ENCODE measurements at regions not wholly inside any gene's neighbourhood (a gene's known extent, or its start where the extent isn't known, plus 50 kb on each side); places are given as distances from the start of the nearest gene placed in this dataset.
"Not testable (repeated sequence)": the region's sequence is repeated elsewhere in the genome, so short reads cannot be mapped to it uniquely, and the experiment has no call there.

- H3K4me1 ChIP-seq (ENCODE audit: control insufficient read depth, insufficient read depth, low read length); H3K4me1 Mint-ChIP-seq; H3K27ac Mint-ChIP-seq; H3K27ac ChIP-seq (ENCODE audit: low read depth, low read length); H3K4me3 Mint-ChIP-seq; H3K4me3 ChIP-seq (ENCODE audit: low read length); H3K9ac ChIP-seq (ENCODE audit: extremely low read depth, low read length, poor library complexity, severe bottlenecking); H3K36me3 Mint-ChIP-seq (ENCODE audit: low read depth); H3K9me3 ChIP-seq (ENCODE audit: control insufficient read depth, low read length); H3K27me3 ChIP-seq (ENCODE audit: control insufficient read depth, insufficient read depth, low read length, poor library complexity, severe bottlenecking); H3K9me3 Mint-ChIP-seq; H3K36me3 ChIP-seq (ENCODE audit: control insufficient read depth, insufficient read depth, low read length); H3K27me3 Mint-ChIP-seq (ENCODE audit: insufficient read depth): not testable (repeated sequence)
- DNase-seq, result peak; percentile 58
- peak; percentile 67 for TF ChIP-seq CTCF (conservative IDR thresholded peaks at IDR 0.05)
- WGBS, 2 experiments (ENCODE audit: insufficient coverage in 1 of 2, insufficient read length in 1 of 2), result no CpG with 5 or more reads among the region's 1 CpG
These were observed 141.5 kb downstream of the SYT15 start for GRCh38 chr10:46720386-46720785.

- not testable (repeated sequence) for H3K4me1 Mint-ChIP-seq; H3K9ac ChIP-seq (ENCODE audit: extremely low read depth, low read length, poor library complexity, severe bottlenecking); H3K27ac ChIP-seq (ENCODE audit: low read depth, low read length); H3K27me3 Mint-ChIP-seq (ENCODE audit: insufficient read depth); H3K36me3 ChIP-seq (ENCODE audit: control insufficient read depth, insufficient read depth, low read length); H3K9me3 Mint-ChIP-seq; H3K4me3 ChIP-seq (ENCODE audit: low read length); H3K36me3 Mint-ChIP-seq (ENCODE audit: low read depth); H3K4me1 ChIP-seq (ENCODE audit: control insufficient read depth, insufficient read depth, low read length); H3K4me3 Mint-ChIP-seq; H3K9me3 ChIP-seq (ENCODE audit: control insufficient read depth, low read length); H3K27me3 ChIP-seq (ENCODE audit: control insufficient read depth, insufficient read depth, low read length, poor library complexity, severe bottlenecking); DNase-seq; H3K27ac Mint-ChIP-seq
- 94% methylated on average over 3 of the region's 4 CpGs; no CpG with 5 or more reads in 1 of the 2 experiments for WGBS, 2 experiments (ENCODE audit: insufficient coverage in 1 of 2, insufficient read length in 1 of 2)
These were observed 142.0 kb downstream of the SYT15 start for GRCh38 chr10:46720811-46721518.

GRCh38 chr10:46724258-46724657 is 145.3 kb downstream of the SYT15 start:
- H3K4me1 ChIP-seq (ENCODE audit: control insufficient read depth, insufficient read depth, low read length); H3K4me3 Mint-ChIP-seq; H3K27me3 ChIP-seq (ENCODE audit: control insufficient read depth, insufficient read depth, low read length, poor library complexity, severe bottlenecking); H3K27me3 Mint-ChIP-seq (ENCODE audit: insufficient read depth); H3K27ac ChIP-seq (ENCODE audit: low read depth, low read length); H3K9me3 ChIP-seq (ENCODE audit: control insufficient read depth, low read length); H3K36me3 ChIP-seq (ENCODE audit: control insufficient read depth, insufficient read depth, low read length); H3K4me1 Mint-ChIP-seq; H3K4me3 ChIP-seq (ENCODE audit: low read length); H3K27ac Mint-ChIP-seq; H3K36me3 Mint-ChIP-seq (ENCODE audit: low read depth); H3K9ac ChIP-seq (ENCODE audit: extremely low read depth, low read length, poor library complexity, severe bottlenecking); H3K9me3 Mint-ChIP-seq: not testable (repeated sequence)
- WGBS, 2 experiments (ENCODE audit: insufficient coverage in 1 of 2, insufficient read length in 1 of 2), result 88 to 93% methylated on average over 1 to 2 of the region's 3 CpGs
- peak; percentile 20 for DNase-seq

GRCh38 chr10:46728359-46728758 is 149.4 kb downstream of the SYT15 start:
- H3K27me3 Mint-ChIP-seq (ENCODE audit: insufficient read depth); H3K9me3 ChIP-seq (ENCODE audit: control insufficient read depth, low read length); H3K36me3 Mint-ChIP-seq (ENCODE audit: low read depth); H3K27me3 ChIP-seq (ENCODE audit: control insufficient read depth, insufficient read depth, low read length, poor library complexity, severe bottlenecking); H3K4me3 ChIP-seq (ENCODE audit: low read length); DNase-seq; H3K4me1 ChIP-seq (ENCODE audit: control insufficient read depth, insufficient read depth, low read length); H3K36me3 ChIP-seq (ENCODE audit: control insufficient read depth, insufficient read depth, low read length); H3K27ac Mint-ChIP-seq; H3K4me1 Mint-ChIP-seq; H3K9me3 Mint-ChIP-seq; H3K9ac ChIP-seq (ENCODE audit: extremely low read depth, low read length, poor library complexity, severe bottlenecking); H3K27ac ChIP-seq (ENCODE audit: low read depth, low read length); H3K4me3 Mint-ChIP-seq: not testable (repeated sequence)

GRCh38 chr10:46730729-46731128 is 151.8 kb downstream of the SYT15 start:
- not testable (repeated sequence) for H3K27ac Mint-ChIP-seq

GRCh38 chr10:46733635-46734261 is 154.8 kb downstream of the SYT15 start:
- not testable (repeated sequence) for DNase-seq; H3K4me3 Mint-ChIP-seq; H3K4me1 ChIP-seq (ENCODE audit: control insufficient read depth, insufficient read depth, low read length); H3K27ac Mint-ChIP-seq; H3K27ac ChIP-seq (ENCODE audit: low read depth, low read length); H3K27me3 Mint-ChIP-seq (ENCODE audit: insufficient read depth); H3K4me1 Mint-ChIP-seq; H3K9me3 ChIP-seq (ENCODE audit: control insufficient read depth, low read length); H3K4me3 ChIP-seq (ENCODE audit: low read length); H3K27me3 ChIP-seq (ENCODE audit: control insufficient read depth, insufficient read depth, low read length, poor library complexity, severe bottlenecking); H3K36me3 ChIP-seq (ENCODE audit: control insufficient read depth, insufficient read depth, low read length); H3K36me3 Mint-ChIP-seq (ENCODE audit: low read depth); H3K9me3 Mint-ChIP-seq; H3K9ac ChIP-seq (ENCODE audit: extremely low read depth, low read length, poor library complexity, severe bottlenecking)
- whole genome bisulfite sequencing, 2 experiments (ENCODE audit: insufficient coverage in 1 of 2, insufficient read length in 1 of 2), result no CpG with 5 or more reads among the region's 1 CpG

More at GRCh38 chr10:46730729-46731128, 151.8 kb downstream of the SYT15 start:
- H3K36me3 Mint-ChIP-seq (ENCODE audit: low read depth); H3K9me3 ChIP-seq (ENCODE audit: control insufficient read depth, low read length); DNase-seq; H3K9me3 Mint-ChIP-seq; H3K36me3 ChIP-seq (ENCODE audit: control insufficient read depth, insufficient read depth, low read length); H3K4me3 Mint-ChIP-seq; H3K27me3 Mint-ChIP-seq (ENCODE audit: insufficient read depth); H3K27me3 ChIP-seq (ENCODE audit: control insufficient read depth, insufficient read depth, low read length, poor library complexity, severe bottlenecking); H3K4me3 ChIP-seq (ENCODE audit: low read length); H3K9ac ChIP-seq (ENCODE audit: extremely low read depth, low read length, poor library complexity, severe bottlenecking); H3K27ac ChIP-seq (ENCODE audit: low read depth, low read length); H3K4me1 ChIP-seq (ENCODE audit: control insufficient read depth, insufficient read depth, low read length); H3K4me1 Mint-ChIP-seq: not testable (repeated sequence)
- WGBS, 2 experiments (ENCODE audit: insufficient coverage in 1 of 2, insufficient read length in 1 of 2), result no CpG with 5 or more reads among the region's 3 CpGs
